ENCODE measurements at regions not wholly inside any gene's neighbourhood (a gene's known extent, or its start where the extent isn't known, plus 50 kb on each side); places are given as distances from the start of the nearest gene placed in this dataset.
A peak's percentile ranks its signal among the peaks of the same experiment; 100 is the strongest.

- TF ChIP-seq CSDC2 (CRISPR knock-in tag; IDR thresholded peaks at IDR 0.05), result no peak
- no peak for TF ChIP-seq ARNTL (CRISPR knock-in tag; IDR thresholded peaks at IDR 0.05; ENCODE audit: borderline replicate concordance, low read depth)
- TF ChIP-seq TCF4 (CRISPR knock-in tag; IDR thresholded peaks at IDR 0.05; ENCODE audit: borderline replicate concordance), result no peak
- TF ChIP-seq PPARA (CRISPR knock-in tag; IDR thresholded peaks at IDR 0.05; ENCODE audit: borderline replicate concordance), result no peak
- TF ChIP-seq ZNF8 (CRISPR knock-in tag; IDR thresholded peaks at IDR 0.05), result no peak
Observed at GRCh38 chr1:217921126-217921904, 290.2 kb downstream of the SPATA17 start.

GRCh38 chr1:217924924-217925323 lies 293.8 kb downstream of the SPATA17 start:
- no peak for ATAC-seq
- TF ChIP-seq TSHZ2 (CRISPR knock-in tag; IDR thresholded peaks at IDR 0.05) (no peak), ZC3H10 (CRISPR knock-in tag; IDR thresholded peaks at IDR 0.05) (no peak), RARB (CRISPR knock-in tag; IDR thresholded peaks at IDR 0.05) (no peak), SNAI2 (CRISPR knock-in tag; IDR thresholded peaks at IDR 0.05) (no peak), ZFP30 (CRISPR knock-in tag; IDR thresholded peaks at IDR 0.05) (no peak), ZNF8 (CRISPR knock-in tag; IDR thresholded peaks at IDR 0.05) (no peak), ZNF565 (CRISPR knock-in tag; conservative IDR thresholded peaks at IDR 0.05; ENCODE audit: low read depth) (no peak), ISL1 (CRISPR knock-in tag; IDR thresholded peaks at IDR 0.05) (no peak), GLIS3 (CRISPR knock-in tag; IDR thresholded peaks at IDR 0.05) (no peak), CSDC2 (CRISPR knock-in tag; IDR thresholded peaks at IDR 0.05) (no peak), ZFP3 (CRISPR knock-in tag; IDR thresholded peaks at IDR 0.05) (no peak), PPARA (CRISPR knock-in tag; IDR thresholded peaks at IDR 0.05; ENCODE audit: borderline replicate concordance) (no peak), ARNTL (CRISPR knock-in tag; IDR thresholded peaks at IDR 0.05; ENCODE audit: borderline replicate concordance, low read depth) (no peak)

More at GRCh38 chr1:217921126-217921904, 290.2 kb downstream of the SPATA17 start:
- ATAC-seq, result peak; percentile 47

GRCh38 chr1:217929213-217929885 lies 298.2 kb downstream of the SPATA17 start:
- TF ChIP-seq ZC3H10 (CRISPR knock-in tag; IDR thresholded peaks at IDR 0.05), result no peak
- TF ChIP-seq ZNF8 (CRISPR knock-in tag; IDR thresholded peaks at IDR 0.05), result no peak
- no peak for TF ChIP-seq CSRNP3 (CRISPR knock-in tag; IDR thresholded peaks at IDR 0.05)
- TF ChIP-seq ESRRG (CRISPR knock-in tag; IDR thresholded peaks at IDR 0.05), result no peak
- TF ChIP-seq GLIS3 (CRISPR knock-in tag; IDR thresholded peaks at IDR 0.05), result no peak
- no peak for TF ChIP-seq CSDC2 (CRISPR knock-in tag; IDR thresholded peaks at IDR 0.05)
- no peak for TF ChIP-seq ZNF70 (CRISPR knock-in tag; IDR thresholded peaks at IDR 0.05)
- TF ChIP-seq PATZ1 (CRISPR knock-in tag; IDR thresholded peaks at IDR 0.05; ENCODE audit: borderline replicate concordance), result no peak
- no peak for TF ChIP-seq BACH2 (CRISPR knock-in tag; IDR thresholded peaks at IDR 0.05; ENCODE audit: borderline replicate concordance)
- TF ChIP-seq TSHZ2 (CRISPR knock-in tag; IDR thresholded peaks at IDR 0.05), result no peak
- TF ChIP-seq SNAI2 (CRISPR knock-in tag; IDR thresholded peaks at IDR 0.05), result no peak
- TF ChIP-seq ZFP30 (CRISPR knock-in tag; IDR thresholded peaks at IDR 0.05), result no peak
- no peak for TF ChIP-seq ARNTL (CRISPR knock-in tag; IDR thresholded peaks at IDR 0.05; ENCODE audit: borderline replicate concordance, low read depth)
- no peak for TF ChIP-seq TCF4 (CRISPR knock-in tag; IDR thresholded peaks at IDR 0.05; ENCODE audit: borderline replicate concordance)
- TF ChIP-seq CREB5 (CRISPR knock-in tag; IDR thresholded peaks at IDR 0.05; ENCODE audit: low read depth), result no peak
- TF ChIP-seq OSR1 (CRISPR knock-in tag; IDR thresholded peaks at IDR 0.05), result no peak
- TF ChIP-seq ZNF565 (CRISPR knock-in tag; conservative IDR thresholded peaks at IDR 0.05; ENCODE audit: low read depth), result no peak
- TF ChIP-seq ISL1 (CRISPR knock-in tag; IDR thresholded peaks at IDR 0.05), result no peak
- peak; percentile 63 for ATAC-seq

Data from SK-N-SH treated with all-trans-retinoic acid at 6 μM for 48 hours (cell line).